SHP77 (cell line): ENCODE measurements at regions not wholly inside any gene's neighbourhood (a gene's known extent, or its start where the extent isn't known, plus 50 kb on each side); places are given as distances from the start of the nearest gene placed in this dataset.

Experiments
- DNase-seq, 2 experiments: peaks; one replicate each; lab custom pipeline; 2025; lab: John Stamatoyannopoulos, UW

DNA sequence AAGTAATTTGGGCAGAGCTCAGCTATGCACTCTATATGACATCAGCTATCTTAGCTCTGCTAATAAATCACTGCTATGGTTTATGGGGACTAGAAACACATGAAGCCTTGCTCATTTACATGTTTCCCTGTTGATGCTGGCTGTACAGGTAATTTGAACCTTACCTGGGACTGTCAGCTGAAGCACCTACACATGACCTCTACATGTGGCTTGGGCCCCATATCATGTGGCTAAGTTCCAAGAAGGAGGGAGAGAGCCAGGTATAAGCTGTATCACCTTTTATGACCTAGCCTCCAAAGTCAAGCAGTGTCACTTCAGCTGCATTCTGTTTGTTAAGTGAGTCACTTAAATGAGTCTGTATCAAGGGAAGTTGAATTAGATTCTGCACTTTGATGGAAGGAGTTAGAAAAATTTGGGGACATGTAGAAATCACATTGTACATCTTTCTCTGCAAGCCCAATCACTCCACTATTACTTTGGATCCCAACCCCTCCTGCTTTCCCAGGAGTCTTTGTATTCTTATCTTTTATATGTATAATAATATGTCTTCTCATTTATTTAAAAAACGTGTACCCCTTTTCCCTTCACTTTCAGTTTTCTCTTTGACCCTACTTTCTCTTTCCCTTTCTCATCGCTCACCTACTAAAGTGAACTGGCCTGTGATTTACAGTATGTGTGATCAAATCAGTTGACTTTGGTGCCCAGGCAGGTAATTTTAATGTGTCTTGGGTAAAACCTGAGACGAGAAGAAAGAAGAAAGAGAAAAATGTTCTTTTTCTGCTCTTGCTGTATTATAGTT lies 53.4 kb upstream of the PRKACB start:
- DNase-seq: no peak

DNA sequence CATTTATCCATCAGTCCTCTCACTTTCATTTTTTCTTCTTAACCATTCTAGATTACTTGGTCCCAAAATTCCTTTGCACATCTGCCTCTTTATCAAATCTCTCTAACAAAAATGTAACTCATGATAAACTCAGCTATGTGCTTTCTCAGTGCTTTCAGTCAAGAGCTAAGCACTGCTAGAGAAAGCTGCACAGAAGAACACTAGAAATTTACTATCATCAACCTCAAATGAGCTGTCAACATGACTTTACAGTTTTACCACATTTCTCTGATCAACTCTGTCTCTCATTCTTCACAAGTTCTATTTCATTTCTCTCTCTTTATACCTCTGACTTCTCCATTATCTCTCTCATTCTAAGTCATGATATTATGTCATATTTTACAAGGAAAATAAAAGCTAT lies 54.2 kb upstream of the PRKACB start:
- no peak for DNase-seq

- no peak for DNase-seq
These were observed 54.6 kb upstream of the PRKACB start for GRCh38 chr1:84089465-84089864.

GRCh38 chr1:84086616-84087015 lies 57.5 kb upstream of the PRKACB start:
- no peak for DNase-seq

DNA sequence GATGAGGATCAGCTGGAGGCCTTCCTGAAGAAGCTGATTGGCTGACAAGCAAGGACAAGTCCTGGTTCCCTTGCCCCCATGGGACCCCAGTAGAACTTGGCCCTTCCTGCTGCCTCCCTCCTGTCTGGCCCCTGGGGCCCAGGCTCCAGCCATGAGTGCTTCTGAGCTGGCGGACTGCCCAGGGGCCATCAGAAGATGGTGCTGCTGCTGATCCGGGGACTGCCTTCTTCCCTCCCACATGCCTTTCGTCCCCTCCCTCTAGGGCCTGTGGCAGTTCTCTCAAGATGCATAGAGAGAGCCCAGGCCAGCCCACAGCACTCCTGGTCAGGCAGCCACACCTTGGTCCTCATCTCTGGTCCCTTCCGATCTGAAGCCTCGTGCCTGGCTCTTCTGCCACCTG lies 57.9 kb upstream of the PRKACB start:
- DNase-seq: no peak

- no peak for DNase-seq
These were observed 60.8 kb upstream of the PRKACB start for GRCh38 chr1:84083307-84083706.

GRCh38 chr1:84078842-84079202 lies 65.2 kb upstream of the PRKACB start:
- no peak for DNase-seq

DNA sequence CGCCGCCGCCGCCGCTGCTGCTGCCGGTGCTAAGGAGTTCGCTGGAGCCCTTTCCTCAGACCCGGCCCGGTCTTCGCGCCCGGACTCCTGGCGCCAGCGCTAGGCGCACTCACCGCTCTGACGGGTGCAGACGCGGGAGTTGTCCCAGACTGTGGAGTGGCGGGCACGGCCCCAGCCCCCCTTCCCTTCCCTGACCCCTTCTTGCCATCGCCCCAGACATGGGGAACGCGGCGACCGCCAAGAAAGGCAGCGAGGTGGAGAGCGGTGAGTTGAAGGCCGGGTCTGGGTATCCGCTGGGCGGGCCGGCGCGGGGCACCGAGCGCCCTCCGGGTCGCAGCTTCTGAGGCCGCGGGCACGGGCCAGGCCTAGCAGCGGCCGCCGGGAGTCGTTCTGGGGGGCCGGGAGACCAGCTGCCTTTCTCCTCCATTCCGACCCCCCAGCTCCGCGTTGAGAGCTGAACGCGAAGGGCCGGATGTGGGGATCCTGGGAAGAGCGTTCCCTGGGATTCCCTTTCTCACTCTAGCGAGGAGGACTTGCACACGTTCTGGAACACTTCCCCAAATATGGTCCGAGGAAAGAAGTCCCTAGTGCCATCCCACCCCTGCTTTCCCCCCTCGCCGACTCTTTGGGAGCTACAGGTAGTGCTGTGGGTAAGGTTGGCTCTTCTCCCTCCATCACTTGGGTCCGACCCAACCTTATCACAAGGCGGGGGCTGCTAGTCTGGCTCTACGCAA lies 65.8 kb upstream of the PRKACB start:
- DNase-seq: peak in 1 of 2 experiments; percentile 37

DNA sequence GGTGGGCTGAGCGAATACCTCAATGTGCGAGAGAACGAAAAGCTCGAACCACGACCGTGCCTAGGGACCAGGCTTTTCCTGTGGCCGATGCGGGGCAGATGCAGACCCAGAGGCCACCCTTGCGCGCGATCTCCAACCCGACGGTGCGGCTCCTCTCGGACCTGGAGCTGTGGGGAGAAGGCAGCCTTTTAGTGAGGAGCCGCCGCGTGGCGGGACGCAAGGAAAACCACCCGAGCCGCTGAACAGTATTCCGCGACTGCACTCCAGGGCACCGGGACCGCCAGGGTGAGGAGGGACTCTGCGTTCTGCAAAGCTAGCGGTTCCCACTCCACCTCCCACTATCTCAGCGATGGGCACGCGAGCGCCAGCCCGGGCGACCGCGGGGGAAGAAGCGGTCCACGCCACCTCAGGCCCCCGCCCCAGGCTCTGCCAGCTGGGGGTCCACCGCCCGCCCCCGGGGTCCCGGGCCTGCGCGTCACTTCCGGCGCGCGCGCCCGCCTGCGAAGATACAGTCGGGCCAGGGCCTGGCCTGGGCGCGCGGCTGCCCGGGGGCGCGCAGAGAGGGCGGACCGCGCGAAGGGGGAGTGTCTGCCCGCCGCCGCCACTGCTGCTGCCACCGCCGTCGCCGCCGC lies 66.5 kb upstream of the PRKACB start:
- DNase-seq: peak; percentile 77 to 83

DNA sequence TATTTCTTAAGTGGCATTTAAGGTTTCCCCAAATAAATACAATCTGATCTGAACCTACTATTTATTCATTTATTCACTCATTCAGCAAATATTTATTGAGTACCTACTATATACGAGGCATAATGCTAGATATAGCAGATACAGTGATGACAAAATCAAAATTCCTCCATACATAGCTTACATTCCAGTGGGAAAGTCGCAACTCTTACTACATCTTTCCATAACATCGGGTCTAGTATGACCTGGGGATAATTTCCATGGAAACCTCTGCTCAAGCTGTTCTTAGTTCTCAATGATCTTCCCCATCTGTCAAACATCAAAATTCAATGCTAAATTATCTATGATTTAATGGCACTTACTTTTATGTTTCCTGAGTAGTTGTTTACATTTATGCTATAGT lies 70.8 kb upstream of the PRKACB start:
- DNase-seq: no peak

- DNase-seq: no peak
These were observed 70.4 kb upstream of the TTLL7 start for GRCh38 chr1:84069236-84069845.

GRCh38 chr1:84062496-84062895 lies 63.6 kb upstream of the TTLL7 start:
- DNase-seq: no peak

DNA sequence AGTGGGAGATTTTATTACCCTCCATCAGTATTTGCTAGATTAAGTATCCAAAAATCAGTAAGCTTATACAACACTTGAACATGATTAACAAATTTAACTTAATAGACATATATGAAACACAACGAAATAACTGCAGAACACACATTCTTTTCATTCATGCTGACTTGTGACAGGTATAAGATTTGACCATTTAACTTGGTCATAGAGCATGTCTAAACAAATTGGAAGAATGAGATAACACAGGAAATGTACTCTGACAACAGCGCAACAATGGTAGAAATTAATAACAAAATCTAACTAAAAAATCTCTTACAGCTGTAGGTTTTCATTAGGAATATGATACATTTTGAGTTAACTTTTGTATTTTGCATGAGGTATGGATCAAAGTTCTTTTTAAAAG lies 62.4 kb upstream of the TTLL7 start:
- DNase-seq: no peak

- peak; percentile 10 to 13 for DNase-seq
These were observed 61.8 kb upstream of the TTLL7 start for GRCh38 chr1:84060781-84061180.

DNA sequence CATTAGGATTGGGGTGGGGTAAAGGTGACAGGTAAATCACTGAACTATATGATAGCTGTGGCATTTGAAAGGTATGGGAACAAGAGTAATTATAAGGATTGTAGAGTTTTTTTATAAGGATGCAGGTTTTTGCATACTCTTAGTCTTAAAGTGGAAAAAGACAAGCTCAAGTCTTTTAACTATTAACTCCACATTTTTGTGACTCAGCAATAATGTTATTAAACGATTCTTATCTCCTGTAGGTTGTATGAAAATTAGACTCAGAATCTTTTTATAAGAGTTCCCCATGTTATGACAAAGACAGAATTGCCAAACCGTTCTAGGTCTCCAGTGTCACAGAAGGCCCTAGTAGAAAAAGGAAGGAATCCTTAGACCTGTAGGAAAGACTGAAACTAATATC lies 49.9 kb upstream of the TTLL7 start:
- DNase-seq: no peak
